ENCODE measurements at regions not wholly inside any gene's neighbourhood (a gene's known extent, or its start where the extent isn't known, plus 50 kb on each side); places are given as distances from the start of the nearest gene placed in this dataset.

GRCh38 chr2:19683556-19683955 lies 218.2 kb downstream of the TTC32 start:
- Histone ChIP-seq H3K4me1 (ENCODE audit: control insufficient read depth in 5 of 5, insufficient read depth in 5 of 5, low read length in 5 of 5) (no peaks in the 10 kb centered on the region), H3K9me3 (ENCODE audit: control insufficient read depth in 5 of 5, low read length in 5 of 5) (no peaks in the 10 kb centered on the region), H3K9ac (ENCODE audit: low read length in 5 of 5) (no peak overlapping the region), H3K4me3 (ENCODE audit: low read depth in 1 of 5, low read length in 5 of 5) (no peak overlapping the region), H3K27ac (ENCODE audit: low read depth, low read length) (no peak overlapping the region), H3K36me3 (ENCODE audit: control insufficient read depth in 5 of 5, insufficient read depth in 5 of 5, low read length in 5 of 5) (no peaks in the 10 kb centered on the region), H3K27me3 (ENCODE audit: control insufficient read depth in 5 of 5, insufficient read depth in 4 of 5, low read length in 5 of 5) (no peaks in the 10 kb centered on the region)

- Histone ChIP-seq H3K27me3 (ENCODE audit: control insufficient read depth in 5 of 5, insufficient read depth in 4 of 5, low read length in 5 of 5) (no peaks in the 10 kb centered on the region), H3K9me3 (ENCODE audit: control insufficient read depth in 5 of 5, low read length in 5 of 5) (no peaks in the 10 kb centered on the region), H3K9ac (ENCODE audit: low read length in 5 of 5) (no peak overlapping the region), H3K27ac (ENCODE audit: low read depth, low read length) (no peak overlapping the region), H3K36me3 (ENCODE audit: control insufficient read depth in 5 of 5, insufficient read depth in 5 of 5, low read length in 5 of 5) (no peaks in the 10 kb centered on the region), H3K4me3 (ENCODE audit: low read depth in 1 of 5, low read length in 5 of 5) (no peak overlapping the region), H3K4me1 (ENCODE audit: control insufficient read depth in 5 of 5, insufficient read depth in 5 of 5, low read length in 5 of 5) (no peaks in the 10 kb centered on the region)
Measured at GRCh38 chr2:19682493-19682892, 219.3 kb downstream of the TTC32 start.

GRCh38 chr2:19677825-19678518 lies 223.8 kb downstream of the TTC32 start:
- Histone ChIP-seq H3K9me3 (ENCODE audit: control insufficient read depth in 5 of 5, low read length in 5 of 5) (no peaks in the 10 kb centered on the region), H3K27ac (ENCODE audit: low read depth, low read length) (no peak overlapping the region), H3K4me3 (ENCODE audit: low read depth in 1 of 5, low read length in 5 of 5) (no peak overlapping the region), H3K4me1 (ENCODE audit: control insufficient read depth in 5 of 5, insufficient read depth in 5 of 5, low read length in 5 of 5) (peaks cover 3 to 15% (median 9%) of the 10 kb centered on the region in 5 donors), H3K27me3 (ENCODE audit: control insufficient read depth in 5 of 5, insufficient read depth in 4 of 5, low read length in 5 of 5) (no peaks in the 10 kb centered on the region), H3K9ac (ENCODE audit: low read length in 5 of 5) (no peak overlapping the region), H3K36me3 (ENCODE audit: control insufficient read depth in 5 of 5, insufficient read depth in 5 of 5, low read length in 5 of 5) (no peaks in the 10 kb centered on the region)

- Histone ChIP-seq H3K4me1 (ENCODE audit: control insufficient read depth in 5 of 5, insufficient read depth in 5 of 5, low read length in 5 of 5) (peaks cover 3 to 19% (median 12%) of the 10 kb centered on the region in 5 donors), H3K9ac (ENCODE audit: low read length in 5 of 5) (no peak overlapping the region), H3K27me3 (ENCODE audit: control insufficient read depth in 5 of 5, insufficient read depth in 4 of 5, low read length in 5 of 5) (no peaks in the 10 kb centered on the region), H3K9me3 (ENCODE audit: control insufficient read depth in 5 of 5, low read length in 5 of 5) (no peaks in the 10 kb centered on the region), H3K36me3 (ENCODE audit: control insufficient read depth in 5 of 5, insufficient read depth in 5 of 5, low read length in 5 of 5) (no peaks in the 10 kb centered on the region), H3K4me3 (ENCODE audit: low read depth in 1 of 5, low read length in 5 of 5) (no peak overlapping the region), H3K27ac (ENCODE audit: low read depth, low read length) (no peak overlapping the region)
Measured at GRCh38 chr2:19677215-19677777, 224.5 kb downstream of the TTC32 start.

- Histone ChIP-seq H3K36me3 (ENCODE audit: control insufficient read depth in 5 of 5, insufficient read depth in 5 of 5, low read length in 5 of 5) (no peaks in the 10 kb centered on the region), H3K9ac (ENCODE audit: low read length in 5 of 5) (no peak overlapping the region), H3K4me1 (ENCODE audit: control insufficient read depth in 5 of 5, insufficient read depth in 5 of 5, low read length in 5 of 5) (peaks cover 3 to 19% (median 12%) of the 10 kb centered on the region in 5 donors), H3K4me3 (ENCODE audit: low read depth in 1 of 5, low read length in 5 of 5) (no peak overlapping the region), H3K27me3 (ENCODE audit: control insufficient read depth in 5 of 5, insufficient read depth in 4 of 5, low read length in 5 of 5) (no peaks in the 10 kb centered on the region), H3K27ac (ENCODE audit: low read depth, low read length) (no peak overlapping the region), H3K9me3 (ENCODE audit: control insufficient read depth in 5 of 5, low read length in 5 of 5) (no peaks in the 10 kb centered on the region)
Measured at GRCh38 chr2:19676770-19677169, 225.0 kb downstream of the TTC32 start.

- no peak overlapping the region for H3K9ac ChIP-seq (ENCODE audit: low read length in 5 of 5)
- H3K27ac ChIP-seq (ENCODE audit: low read depth, low read length) = no peak overlapping the region
- H3K36me3 ChIP-seq (ENCODE audit: control insufficient read depth in 5 of 5, insufficient read depth in 5 of 5, low read length in 5 of 5) = no peaks in the 10 kb centered on the region
Measured at GRCh38 chr2:19675856-19676460, 225.8 kb downstream of the TTC32 start.

GRCh38 chr2:19675003-19675629 lies 226.7 kb downstream of the TTC32 start:
- Histone ChIP-seq H3K9ac (ENCODE audit: low read length in 5 of 5) (no peak overlapping the region), H3K4me1 (ENCODE audit: control insufficient read depth in 5 of 5, insufficient read depth in 5 of 5, low read length in 5 of 5) (peaks cover 3 to 19% (median 12%) of the 10 kb centered on the region in 5 donors), H3K9me3 (ENCODE audit: control insufficient read depth in 5 of 5, low read length in 5 of 5) (no peaks in the 10 kb centered on the region), H3K27ac (ENCODE audit: low read depth, low read length) (no peak overlapping the region), H3K27me3 (ENCODE audit: control insufficient read depth in 5 of 5, insufficient read depth in 4 of 5, low read length in 5 of 5) (no peaks in the 10 kb centered on the region), H3K4me3 (ENCODE audit: low read depth in 1 of 5, low read length in 5 of 5) (no peak overlapping the region), H3K36me3 (ENCODE audit: control insufficient read depth in 5 of 5, insufficient read depth in 5 of 5, low read length in 5 of 5) (no peaks in the 10 kb centered on the region)

More at GRCh38 chr2:19675856-19676460, 225.8 kb downstream of the TTC32 start:
- Histone ChIP-seq H3K4me3 (ENCODE audit: low read depth in 1 of 5, low read length in 5 of 5) (no peak overlapping the region), H3K4me1 (ENCODE audit: control insufficient read depth in 5 of 5, insufficient read depth in 5 of 5, low read length in 5 of 5) (peaks cover 3 to 19% (median 12%) of the 10 kb centered on the region in 5 donors), H3K27me3 (ENCODE audit: control insufficient read depth in 5 of 5, insufficient read depth in 4 of 5, low read length in 5 of 5) (no peaks in the 10 kb centered on the region), H3K9me3 (ENCODE audit: control insufficient read depth in 5 of 5, low read length in 5 of 5) (no peaks in the 10 kb centered on the region)

GRCh38 chr2:19674051-19675002 lies 227.5 kb downstream of the TTC32 start:
- no peak overlapping the region for H3K27ac ChIP-seq (ENCODE audit: low read depth, low read length)
- peaks cover 3 to 19% (median 12%) of the 10 kb centered on the region in 5 donors for H3K4me1 ChIP-seq (ENCODE audit: control insufficient read depth in 5 of 5, insufficient read depth in 5 of 5, low read length in 5 of 5)
- no peak overlapping the region for H3K4me3 ChIP-seq (ENCODE audit: low read depth in 1 of 5, low read length in 5 of 5)

GRCh38 chr2:19673213-19673791 lies 228.5 kb downstream of the TTC32 start:
- Histone ChIP-seq H3K27me3 (ENCODE audit: control insufficient read depth in 5 of 5, insufficient read depth in 4 of 5, low read length in 5 of 5) (no peaks in the 10 kb centered on the region), H3K9ac (ENCODE audit: low read length in 5 of 5) (no peak overlapping the region), H3K27ac (ENCODE audit: low read depth, low read length) (no peak overlapping the region), H3K4me1 (ENCODE audit: control insufficient read depth in 5 of 5, insufficient read depth in 5 of 5, low read length in 5 of 5) (peaks cover 3 to 19% (median 12%) of the 10 kb centered on the region in 5 donors), H3K9me3 (ENCODE audit: control insufficient read depth in 5 of 5, low read length in 5 of 5) (no peaks in the 10 kb centered on the region), H3K36me3 (ENCODE audit: control insufficient read depth in 5 of 5, insufficient read depth in 5 of 5, low read length in 5 of 5) (no peaks in the 10 kb centered on the region), H3K4me3 (ENCODE audit: low read depth in 1 of 5, low read length in 5 of 5) (no peak overlapping the region)

More at GRCh38 chr2:19674051-19675002, 227.5 kb downstream of the TTC32 start:
- no peaks in the 10 kb centered on the region for H3K27me3 ChIP-seq (ENCODE audit: control insufficient read depth in 5 of 5, insufficient read depth in 4 of 5, low read length in 5 of 5)
- no peaks in the 10 kb centered on the region for H3K9me3 ChIP-seq (ENCODE audit: control insufficient read depth in 5 of 5, low read length in 5 of 5)
- H3K9ac ChIP-seq (ENCODE audit: low read length in 5 of 5) = no peak overlapping the region
- H3K36me3 ChIP-seq (ENCODE audit: control insufficient read depth in 5 of 5, insufficient read depth in 5 of 5, low read length in 5 of 5) = no peaks in the 10 kb centered on the region
